HAP-1 (cell line): ENCODE measurements at regions not wholly inside any gene's neighbourhood (a gene's known extent, or its start where the extent isn't known, plus 50 kb on each side); places are given as distances from the start of the nearest gene placed in this dataset.
"Not testable (repeated sequence)": the region's sequence is repeated elsewhere in the genome, so short reads cannot be mapped to it uniquely, and the experiment has no call there.

Experiments
- DNase-seq, 2 experiments: peaks; one replicate each; pipeline ENCODE4 v3.0.0-alpha.2; 2016 to 2020; ENCODE audit warnings: low spot score in 2 of 2
- H3K27me3 ChIP-seq: fragments of 250-450 bp; sonication (Bioruptor Pico); 2 replicates; pipeline ENCODE4 v1.5.1; 2020; ENCODE audit warnings: low read depth, mild to moderate bottlenecking, moderate library complexity
- H3K36me3 ChIP-seq: fragments of 250-450 bp; sonication (Bioruptor Pico); replicated peaks from 2 replicates; pipeline ENCODE4 v1.5.1; 2020; ENCODE audit warnings: mild to moderate bottlenecking
- H3K4me1 ChIP-seq: fragments of 250-450 bp; sonication (Bioruptor Pico); 2 replicates; pipeline ENCODE4 v1.5.1; 2020; ENCODE audit warnings: mild to moderate bottlenecking
- H3K4me3 ChIP-seq: fragments of 250-450 bp; sonication (Bioruptor Pico); 2 replicates; pipeline ENCODE4 v1.5.1; 2020; ENCODE audit warnings: mild to moderate bottlenecking, moderate library complexity
- H3K9me3 ChIP-seq: fragments of 250-450 bp; sonication (Bioruptor Pico); 2 replicates; pipeline ENCODE4 v1.5.1; 2020; ENCODE audit warnings: mild to moderate bottlenecking, moderate library complexity
- in situ Hi-C: fragments of 300-500 bp; cut with MboI; formaldehyde crosslinking; loops from 3 replicates; pipeline ENCODE4 v1.14.3; 2020; ENCODE audit warnings: low sequenced_read_pairs, inconsistent platforms, mixed read lengths

DNA sequence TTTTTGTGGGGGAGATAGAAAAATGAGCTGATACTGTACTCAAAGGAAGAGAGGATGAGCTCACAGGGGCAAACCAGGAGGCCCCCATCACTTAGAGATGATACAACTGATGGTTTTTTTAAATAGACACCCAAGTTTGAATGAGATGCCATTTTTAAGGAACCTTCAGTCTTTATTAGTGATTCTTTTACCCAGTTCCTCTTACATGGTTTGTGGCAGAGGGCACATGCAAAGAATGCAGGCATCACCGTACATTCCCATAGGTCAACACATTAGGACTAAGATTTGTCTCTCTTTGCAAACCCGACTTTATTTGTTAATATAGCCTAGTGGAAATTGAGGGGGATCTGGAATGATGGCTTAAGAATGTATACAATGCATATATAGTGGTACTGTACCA, 250.9 kb downstream of the ASXL3 start:
- Histone ChIP-seq H3K9me3 (no peaks in the 10 kb centered on the region), H3K4me3 (no peak overlapping the region), H3K36me3 (no peaks in the 10 kb centered on the region), H3K27me3 (no peaks in the 10 kb centered on the region), H3K4me1 (no peaks in the 10 kb centered on the region)
- in situ Hi-C loops = loop anchor here (25.0 kb wide), 1 partner anchor 208 kb away; no protein-coding TSS in a partner anchor
- no peak for DNase-seq

DNA sequence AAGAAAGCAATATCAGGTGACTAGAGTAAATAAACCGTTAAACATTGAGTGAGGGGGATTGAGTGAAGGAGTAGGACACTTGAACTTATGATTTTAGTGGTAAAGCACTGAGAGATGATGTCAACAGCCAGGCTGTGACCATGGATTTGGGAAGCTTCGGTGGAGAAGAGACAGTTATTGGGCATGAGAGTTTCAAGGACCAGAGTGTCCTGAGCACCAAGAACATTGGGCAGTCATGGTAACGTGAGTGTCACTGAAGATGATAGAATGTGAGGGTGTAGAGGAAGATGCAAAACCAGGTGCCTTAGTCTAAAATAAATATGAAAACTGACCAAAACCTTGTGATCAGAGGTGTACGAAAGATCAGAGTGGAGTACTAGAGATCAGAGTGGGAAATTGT, 248.1 kb downstream of the ASXL3 start:
- in situ Hi-C loops = loop anchor here (25.0 kb wide), 1 partner anchor 211 kb away; no protein-coding TSS in a partner anchor
- H3K27me3 ChIP-seq = no peaks in the 10 kb centered on the region
- no peaks in the 10 kb centered on the region for H3K9me3 ChIP-seq
- no peaks in the 10 kb centered on the region for H3K4me1 ChIP-seq
- H3K36me3 ChIP-seq = no peaks in the 10 kb centered on the region
- H3K4me3 ChIP-seq = no peak overlapping the region
- no peak for DNase-seq

DNA sequence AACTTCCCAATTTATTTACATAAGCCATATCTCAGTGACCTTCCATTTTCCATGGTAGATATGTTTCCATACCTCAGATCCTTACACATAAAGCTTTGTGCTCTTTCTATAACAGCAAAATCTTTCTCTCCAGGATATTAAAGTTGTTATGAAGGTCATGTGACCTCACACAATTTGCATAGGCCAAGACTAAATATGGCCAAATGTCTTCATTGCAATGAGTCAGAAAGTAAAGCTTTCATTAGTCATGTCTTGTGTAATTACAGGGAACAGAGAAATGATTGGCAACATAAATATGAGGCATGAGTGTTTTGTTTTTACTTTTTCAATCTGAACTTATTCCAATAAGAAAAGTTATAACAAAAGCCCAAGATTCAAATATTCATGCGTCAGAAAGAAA, 243.5 kb downstream of the ASXL3 start:
- no peak for DNase-seq
- no peaks in the 10 kb centered on the region for H3K27me3 ChIP-seq
- no peaks in the 10 kb centered on the region for H3K4me1 ChIP-seq
- in situ Hi-C loops = no loop called here
- no peaks in the 10 kb centered on the region for H3K9me3 ChIP-seq
- H3K4me3 ChIP-seq = no peak overlapping the region
- no peaks in the 10 kb centered on the region for H3K36me3 ChIP-seq

DNA sequence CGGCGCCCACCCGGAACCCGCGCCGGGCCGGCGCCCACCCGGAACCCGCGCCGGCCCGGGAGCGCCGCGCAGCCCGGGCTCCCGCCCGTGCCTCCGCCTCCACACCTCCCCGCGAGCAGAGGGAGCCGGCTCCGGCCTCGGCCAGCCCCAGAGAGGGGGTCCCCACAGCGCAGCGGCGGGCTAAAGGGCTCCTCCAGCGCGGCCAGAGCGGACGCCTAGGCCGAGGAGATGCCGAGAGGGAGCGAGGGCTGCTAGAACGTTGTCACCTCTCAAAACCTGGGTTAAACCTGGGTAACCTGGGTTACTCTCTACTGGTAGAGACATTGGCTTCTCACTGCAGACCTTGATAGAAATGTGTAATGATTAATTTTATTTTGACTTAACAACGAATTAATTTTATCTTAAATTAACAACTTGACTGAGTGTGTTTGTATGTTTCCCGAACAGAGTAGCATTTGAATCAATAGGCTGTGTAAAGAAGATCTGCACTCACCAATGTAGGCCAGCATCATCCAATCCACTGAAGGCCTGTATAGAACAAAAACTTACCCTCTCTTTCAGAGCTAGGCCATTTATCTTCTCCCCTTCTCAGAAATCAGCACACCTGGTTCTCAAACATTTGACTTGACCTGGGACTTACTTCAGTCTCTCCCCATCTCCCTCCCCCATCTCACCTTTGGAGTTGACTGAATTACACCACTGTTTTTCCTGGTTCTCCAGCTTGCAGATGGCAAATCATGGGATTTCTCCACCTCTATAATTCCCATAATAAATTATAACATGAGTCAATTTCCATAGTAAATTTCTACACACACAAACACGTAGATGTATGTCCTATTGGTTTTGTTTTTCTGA, 242.7 kb downstream of the ASXL3 start:
- no peaks in the 10 kb centered on the region for H3K36me3 ChIP-seq
- no peak overlapping the region for H3K4me3 ChIP-seq
- no peak for DNase-seq
- no peaks in the 10 kb centered on the region for H3K9me3 ChIP-seq
- no peaks in the 10 kb centered on the region for H3K27me3 ChIP-seq
- in situ Hi-C loops = no loop called here
- no peaks in the 10 kb centered on the region for H3K4me1 ChIP-seq

DNA sequence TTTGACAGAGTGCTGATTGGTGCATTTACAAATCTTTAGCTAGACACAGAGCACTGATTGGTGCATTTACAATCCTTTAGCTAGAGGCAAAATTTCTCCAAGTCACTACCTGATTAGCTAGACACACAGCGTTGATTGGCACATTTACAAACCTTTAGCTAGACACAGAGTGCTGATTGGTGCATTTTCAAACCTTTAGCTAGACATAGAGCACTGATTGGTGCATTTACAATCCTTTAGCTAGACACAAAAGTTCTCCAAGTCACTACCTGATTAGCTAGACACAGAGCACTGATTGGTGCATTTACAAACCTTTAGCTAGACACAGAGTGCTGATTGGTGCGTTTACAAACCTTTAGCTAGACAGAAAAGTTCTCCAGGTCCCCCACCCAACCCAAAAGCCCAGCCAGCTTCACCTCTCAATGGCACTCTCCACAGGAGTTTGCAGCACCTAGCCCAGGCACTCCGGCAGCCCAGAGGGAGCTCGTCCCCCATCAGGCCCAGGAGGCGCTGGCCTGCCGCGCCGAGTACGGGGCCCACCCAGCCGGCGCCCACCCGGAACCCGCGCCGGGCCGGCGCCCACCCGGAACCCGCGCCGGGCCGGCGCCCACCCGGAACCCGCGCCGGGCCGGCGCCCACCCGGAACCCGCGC, 241.8 kb downstream of the ASXL3 start:
- H3K4me1 ChIP-seq, H3K27me3 ChIP-seq, H3K36me3 ChIP-seq, H3K4me3 ChIP-seq, DNase-seq, H3K9me3 ChIP-seq, in situ Hi-C loops: not testable (repeated sequence)

DNA sequence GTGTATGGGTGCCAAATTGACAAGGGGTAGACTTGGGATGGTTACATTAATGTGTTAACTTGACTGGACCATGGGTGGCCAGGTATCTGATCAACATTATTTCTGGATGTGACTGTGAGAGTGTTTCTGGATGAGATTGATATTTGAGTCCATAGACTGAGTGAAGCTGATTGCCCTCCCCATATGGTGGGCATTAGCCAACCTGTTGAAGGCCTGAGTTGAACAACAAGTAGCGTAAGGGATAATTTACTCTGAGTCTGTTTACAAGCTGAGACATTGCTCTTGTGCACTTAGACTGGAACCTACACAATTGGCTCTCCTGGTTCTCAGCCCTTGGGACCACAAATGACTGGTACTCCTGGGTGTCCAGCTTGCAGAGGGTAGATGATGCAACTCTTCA, 240.1 kb downstream of the ASXL3 start:
- no peak for DNase-seq
- H3K27me3 ChIP-seq = no peaks in the 10 kb centered on the region
- no peaks in the 10 kb centered on the region for H3K4me1 ChIP-seq
- H3K9me3 ChIP-seq = no peaks in the 10 kb centered on the region
- in situ Hi-C loops = no loop called here
- no peaks in the 10 kb centered on the region for H3K36me3 ChIP-seq
- no peak overlapping the region for H3K4me3 ChIP-seq

DNA sequence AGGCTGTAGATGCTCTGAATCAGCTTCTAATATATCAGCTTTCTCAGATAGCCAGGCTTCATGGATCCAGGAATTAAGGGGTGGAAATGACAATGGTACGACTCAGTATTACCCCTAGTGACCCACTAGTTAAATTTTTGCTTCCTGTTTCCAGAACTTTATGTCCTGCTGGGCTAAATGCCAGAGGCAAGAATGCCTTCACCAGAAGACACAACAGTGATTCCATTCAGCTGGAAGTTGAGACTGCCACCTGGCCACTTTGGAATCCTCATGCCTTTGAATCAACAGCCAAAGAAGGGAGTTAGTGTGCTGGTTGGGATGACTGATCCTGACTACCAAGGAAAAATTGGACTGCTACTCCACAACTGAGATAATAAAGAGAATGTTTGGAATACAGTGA, 239.1 kb downstream of the ASXL3 start:
- Histone ChIP-seq H3K4me3 (no peak overlapping the region), H3K27me3 (no peaks in the 10 kb centered on the region), H3K4me1 (no peaks in the 10 kb centered on the region), H3K36me3 (no peaks in the 10 kb centered on the region), H3K9me3 (no peaks in the 10 kb centered on the region)
- in situ Hi-C loops = no loop called here
- DNase-seq = no peak

DNA sequence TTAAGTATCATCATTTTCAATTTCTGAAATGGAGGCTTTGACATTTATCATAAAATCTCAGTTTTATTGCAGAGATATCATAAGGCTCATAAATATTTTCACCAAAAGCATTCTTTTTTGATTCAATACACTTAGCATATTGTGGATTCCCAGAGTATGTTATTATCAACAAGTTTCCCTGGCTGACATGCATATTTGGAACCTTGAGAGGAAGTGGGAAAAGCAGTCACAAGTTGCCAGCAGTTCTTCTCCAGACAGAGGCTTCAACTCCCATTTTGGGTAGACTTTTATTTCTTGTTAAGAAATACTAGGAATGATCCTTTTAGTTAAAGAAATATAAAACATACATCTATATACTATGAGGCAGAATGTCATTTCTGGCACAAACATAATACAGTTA, 236.5 kb downstream of the ASXL3 start:
- Histone ChIP-seq H3K9me3 (no peaks in the 10 kb centered on the region), H3K27me3 (no peaks in the 10 kb centered on the region; the same call in 1 of the 2 replicates), H3K4me3 (no peak overlapping the region), H3K36me3 (no peaks in the 10 kb centered on the region), H3K4me1 (no peaks in the 10 kb centered on the region)
- DNase-seq = no peak
- in situ Hi-C loops = no loop called here

DNA sequence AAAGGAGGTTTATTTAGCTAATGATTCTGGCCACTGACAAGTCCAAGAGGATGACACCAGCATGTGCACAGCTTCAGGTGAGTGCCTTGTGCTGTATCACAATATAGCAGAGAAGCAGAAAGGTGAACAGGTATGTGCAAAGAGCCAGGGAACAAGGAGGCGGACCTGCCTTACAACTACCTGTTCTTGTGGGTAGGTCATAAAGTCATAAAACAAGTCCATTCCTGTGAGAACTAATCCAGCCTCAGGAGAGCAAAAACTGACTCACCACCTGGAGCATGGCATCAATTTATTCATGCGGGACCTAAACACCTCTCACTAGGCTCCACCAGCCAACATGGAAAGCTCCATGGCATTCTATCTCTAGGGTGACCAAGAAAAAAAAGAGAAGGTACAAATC, 234.2 kb downstream of the ASXL3 start:
- in situ Hi-C loops = no loop called here

DNA sequence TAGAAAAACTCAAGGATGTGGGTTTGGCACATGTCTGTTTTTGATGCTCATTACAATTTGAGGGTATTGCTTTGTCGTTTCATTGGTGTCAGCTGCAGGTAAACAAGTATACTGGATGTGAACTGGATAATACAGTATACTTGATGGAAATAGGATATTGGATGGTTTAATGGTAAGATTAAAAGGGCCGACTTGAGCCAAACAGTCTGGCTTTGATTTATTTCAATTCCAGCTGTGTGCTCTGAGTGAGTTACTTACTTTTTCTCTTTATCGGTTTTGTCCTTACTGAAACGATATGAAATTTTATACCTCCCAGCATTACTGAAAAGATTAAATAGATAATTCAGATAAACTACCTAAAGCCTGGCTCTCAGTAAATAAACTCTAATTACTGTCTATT, 227.6 kb downstream of the ASXL3 start:
- in situ Hi-C loops = no loop called here
- H3K4me1 ChIP-seq = no peaks in the 10 kb centered on the region
- DNase-seq = no peak
- no peak overlapping the region for H3K4me3 ChIP-seq
- no peaks in the 10 kb centered on the region for H3K9me3 ChIP-seq
- no peaks in the 10 kb centered on the region for H3K36me3 ChIP-seq
- H3K27me3 ChIP-seq = peaks cover 10% of the 10 kb centered on the region

More for the DNA sequence above, 234.2 kb downstream of the ASXL3 start:
- Histone ChIP-seq H3K27me3 (no peaks in the 10 kb centered on the region; the same call in none of the 2 replicates), H3K4me3 (no peak overlapping the region), H3K4me1 (no peaks in the 10 kb centered on the region), H3K36me3 (no peaks in the 10 kb centered on the region), H3K9me3 (no peaks in the 10 kb centered on the region)
- no peak for DNase-seq

DNA sequence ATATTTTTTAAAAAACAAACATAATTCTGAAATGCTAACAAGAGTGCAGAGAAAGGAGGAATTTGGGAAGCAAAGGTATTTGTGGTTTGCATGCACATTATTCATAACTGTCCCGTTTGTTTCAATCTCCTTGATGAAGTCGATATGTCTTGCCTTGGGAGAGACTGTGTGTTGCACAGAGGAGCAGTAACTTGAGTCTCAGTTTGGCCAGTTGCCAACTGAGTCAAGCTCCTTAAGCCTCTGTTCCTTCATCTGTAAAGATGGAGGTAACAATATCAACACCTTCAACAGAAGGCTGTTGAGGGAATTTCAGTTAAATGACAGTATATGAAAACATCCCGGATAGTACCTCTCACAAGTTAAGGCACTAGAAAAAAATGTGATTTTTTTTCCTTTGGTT, 226.2 kb downstream of the ASXL3 start:
- DNase-seq = no peak
- Histone ChIP-seq H3K36me3 (no peaks in the 10 kb centered on the region), H3K9me3 (no peaks in the 10 kb centered on the region), H3K4me3 (no peak overlapping the region), H3K4me1 (no peaks in the 10 kb centered on the region), H3K27me3 (peaks cover 10% of the 10 kb centered on the region)
- in situ Hi-C loops = no loop called here

DNA sequence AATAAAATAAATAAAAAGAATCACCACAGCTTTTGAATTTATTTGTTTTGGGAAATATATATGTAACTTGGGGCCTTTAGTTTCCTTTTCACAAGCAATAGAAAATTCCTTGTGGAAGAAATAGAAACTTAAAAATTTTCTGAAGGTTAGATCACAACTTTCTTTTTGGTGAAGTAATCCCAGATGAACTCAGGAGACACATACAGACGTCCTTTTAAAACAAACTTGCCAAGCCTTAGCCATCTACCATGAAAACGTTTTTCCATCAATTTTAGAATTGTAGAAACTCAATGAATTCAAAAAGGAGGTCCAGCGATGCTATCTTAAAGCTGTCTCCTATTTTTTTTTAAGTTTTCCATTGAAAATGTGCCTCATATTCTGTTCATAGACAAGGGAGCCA, 225.6 kb downstream of the ASXL3 start:
- H3K9me3 ChIP-seq = no peaks in the 10 kb centered on the region
- in situ Hi-C loops = no loop called here

DNA sequence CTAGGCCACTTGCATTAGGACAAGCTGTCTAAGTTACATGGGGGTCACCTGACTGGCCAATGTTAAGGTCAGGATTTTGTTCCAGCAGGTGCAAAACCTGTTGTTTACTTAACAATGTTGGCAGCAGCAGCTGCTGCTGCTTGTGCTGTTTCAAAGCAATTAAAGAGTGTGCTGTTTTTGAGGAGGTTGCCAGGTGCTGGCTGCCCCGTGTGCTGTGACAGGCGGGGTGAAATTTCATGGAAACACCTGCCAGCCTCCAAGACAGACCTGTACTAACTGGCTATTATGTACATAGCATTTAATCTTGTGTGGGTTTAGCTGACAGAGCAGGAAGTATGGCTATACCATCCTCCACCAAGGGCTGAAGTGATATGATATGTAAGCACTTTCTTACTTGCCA, 224.9 kb downstream of the ASXL3 start:
- Histone ChIP-seq H3K36me3 (no peaks in the 10 kb centered on the region), H3K4me1 (no peaks in the 10 kb centered on the region), H3K9me3 (no peaks in the 10 kb centered on the region), H3K4me3 (no peak overlapping the region), H3K27me3 (peaks cover 10% of the 10 kb centered on the region)
- in situ Hi-C loops = no loop called here
- no peak for DNase-seq

More for the DNA sequence above, 225.6 kb downstream of the ASXL3 start:
- H3K36me3 ChIP-seq = no peaks in the 10 kb centered on the region
- DNase-seq = no peak
- H3K27me3 ChIP-seq = peaks cover 10% of the 10 kb centered on the region
- H3K4me3 ChIP-seq = no peak overlapping the region
- H3K4me1 ChIP-seq = no peaks in the 10 kb centered on the region
